NB4 (cell line): ENCODE measurements at regions not wholly inside any gene's neighbourhood (a gene's known extent, or its start where the extent isn't known, plus 50 kb on each side); places are given as distances from the start of the nearest gene placed in this dataset.

ENCODE experiments used
- MAX ChIP-seq: IDR thresholded peaks from 2 replicates; pipeline ENCODE4 v1.6.1; 2011; ENCODE audit warnings: low read depth, low read length
- MYC ChIP-seq: IDR thresholded peaks from 2 replicates; pipeline ENCODE4 v1.6.1; 2011; ENCODE audit warnings: low read depth, low read length
- POLR2A ChIP-seq: IDR thresholded peaks from 2 replicates; pipeline ENCODE4 v1.6.1; 2011; ENCODE audit warnings: mild to moderate bottlenecking; ENCODE audit not compliant: insufficient read length; ENCODE audit errors: extremely low read depth
- TF ChIP-seq, protein P1 (sequence below): IDR thresholded peaks from one replicate; pipeline ENCODE4 v1.5.1; 2012; ENCODE audit warnings: low read depth, low read length

DNA sequence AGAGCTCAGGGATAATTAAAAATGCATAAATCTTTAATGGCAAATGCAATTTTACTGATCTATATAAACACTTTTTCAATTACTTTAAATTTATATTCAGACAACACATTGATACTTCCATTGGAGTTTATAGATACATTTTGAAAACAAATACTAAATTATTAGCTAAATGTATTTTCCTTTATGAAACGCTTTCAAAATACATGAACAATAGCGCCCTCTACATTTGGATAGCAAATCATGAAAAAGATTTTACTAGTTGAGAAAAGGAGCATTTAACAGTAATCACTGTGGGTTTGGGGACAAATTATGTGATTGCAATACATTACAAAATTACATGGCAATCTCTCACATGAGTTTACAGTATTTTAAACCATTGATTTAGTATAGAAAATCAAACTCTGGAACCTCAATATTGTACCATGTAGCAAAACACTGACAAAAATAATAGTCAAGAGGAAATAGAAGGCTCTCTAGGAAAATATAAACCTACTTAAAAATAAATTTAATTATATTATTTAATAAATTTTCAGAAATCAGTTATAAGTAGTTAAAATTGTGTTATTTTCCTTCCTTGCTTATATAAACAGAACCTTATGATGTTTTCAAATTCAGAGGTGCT, 207.9 kb downstream of the ZIC1 start:
- TF ChIP-seq MAX (no peak), POLR2A (no peak), MYC (no peak)
- TF ChIP-seq, protein P1, sequence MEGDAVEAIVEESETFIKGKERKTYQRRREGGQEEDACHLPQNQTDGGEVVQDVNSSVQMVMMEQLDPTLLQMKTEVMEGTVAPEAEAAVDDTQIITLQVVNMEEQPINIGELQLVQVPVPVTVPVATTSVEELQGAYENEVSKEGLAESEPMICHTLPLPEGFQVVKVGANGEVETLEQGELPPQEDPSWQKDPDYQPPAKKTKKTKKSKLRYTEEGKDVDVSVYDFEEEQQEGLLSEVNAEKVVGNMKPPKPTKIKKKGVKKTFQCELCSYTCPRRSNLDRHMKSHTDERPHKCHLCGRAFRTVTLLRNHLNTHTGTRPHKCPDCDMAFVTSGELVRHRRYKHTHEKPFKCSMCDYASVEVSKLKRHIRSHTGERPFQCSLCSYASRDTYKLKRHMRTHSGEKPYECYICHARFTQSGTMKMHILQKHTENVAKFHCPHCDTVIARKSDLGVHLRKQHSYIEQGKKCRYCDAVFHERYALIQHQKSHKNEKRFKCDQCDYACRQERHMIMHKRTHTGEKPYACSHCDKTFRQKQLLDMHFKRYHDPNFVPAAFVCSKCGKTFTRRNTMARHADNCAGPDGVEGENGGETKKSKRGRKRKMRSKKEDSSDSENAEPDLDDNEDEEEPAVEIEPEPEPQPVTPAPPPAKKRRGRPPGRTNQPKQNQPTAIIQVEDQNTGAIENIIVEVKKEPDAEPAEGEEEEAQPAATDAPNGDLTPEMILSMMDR, result no peak
